GM12875 (cell line): ENCODE measurements at regions not wholly inside any gene's neighbourhood (a gene's known extent, or its start where the extent isn't known, plus 50 kb on each side); places are given as distances from the start of the nearest gene placed in this dataset.

Source experiments
- H3K4me3 ChIP-seq: one replicate; pipeline ENCODE4 v1.5.1; 2011; ENCODE audit warnings: low read depth, low read length, control low read depth
- TF ChIP-seq, protein P1 (sequence below): IDR thresholded peaks from 2 replicates; pipeline ENCODE4 v1.5.1; 2011; ENCODE audit warnings: low read depth, mild to moderate bottlenecking, control low read depth, inconsistent platforms, low read length, moderate library complexity, borderline replicate concordance; ENCODE audit not compliant: insufficient read depth

DNA sequence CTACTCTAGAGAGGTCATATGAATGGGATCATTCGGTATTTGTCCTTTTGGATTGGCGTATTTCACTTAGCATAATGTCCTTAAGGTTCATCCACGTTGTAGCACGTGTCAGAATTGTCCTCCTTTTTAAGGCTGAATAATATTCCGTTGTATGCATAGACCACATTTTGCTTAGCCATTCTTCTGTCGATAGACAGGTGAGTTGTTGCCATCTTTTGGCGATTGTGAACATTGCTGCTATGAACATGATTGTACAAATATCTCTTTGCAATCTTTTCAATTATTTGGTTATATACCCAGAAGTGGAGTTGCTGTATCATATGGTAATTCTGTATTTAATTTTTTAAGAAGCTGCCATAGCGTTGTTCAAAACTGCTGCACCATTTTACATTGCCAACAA is 52.4 kb upstream of the GOLGA8J start:
- TF ChIP-seq, protein P1, sequence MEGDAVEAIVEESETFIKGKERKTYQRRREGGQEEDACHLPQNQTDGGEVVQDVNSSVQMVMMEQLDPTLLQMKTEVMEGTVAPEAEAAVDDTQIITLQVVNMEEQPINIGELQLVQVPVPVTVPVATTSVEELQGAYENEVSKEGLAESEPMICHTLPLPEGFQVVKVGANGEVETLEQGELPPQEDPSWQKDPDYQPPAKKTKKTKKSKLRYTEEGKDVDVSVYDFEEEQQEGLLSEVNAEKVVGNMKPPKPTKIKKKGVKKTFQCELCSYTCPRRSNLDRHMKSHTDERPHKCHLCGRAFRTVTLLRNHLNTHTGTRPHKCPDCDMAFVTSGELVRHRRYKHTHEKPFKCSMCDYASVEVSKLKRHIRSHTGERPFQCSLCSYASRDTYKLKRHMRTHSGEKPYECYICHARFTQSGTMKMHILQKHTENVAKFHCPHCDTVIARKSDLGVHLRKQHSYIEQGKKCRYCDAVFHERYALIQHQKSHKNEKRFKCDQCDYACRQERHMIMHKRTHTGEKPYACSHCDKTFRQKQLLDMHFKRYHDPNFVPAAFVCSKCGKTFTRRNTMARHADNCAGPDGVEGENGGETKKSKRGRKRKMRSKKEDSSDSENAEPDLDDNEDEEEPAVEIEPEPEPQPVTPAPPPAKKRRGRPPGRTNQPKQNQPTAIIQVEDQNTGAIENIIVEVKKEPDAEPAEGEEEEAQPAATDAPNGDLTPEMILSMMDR: no peak
- H3K4me3 ChIP-seq: no peak overlapping the region

DNA sequence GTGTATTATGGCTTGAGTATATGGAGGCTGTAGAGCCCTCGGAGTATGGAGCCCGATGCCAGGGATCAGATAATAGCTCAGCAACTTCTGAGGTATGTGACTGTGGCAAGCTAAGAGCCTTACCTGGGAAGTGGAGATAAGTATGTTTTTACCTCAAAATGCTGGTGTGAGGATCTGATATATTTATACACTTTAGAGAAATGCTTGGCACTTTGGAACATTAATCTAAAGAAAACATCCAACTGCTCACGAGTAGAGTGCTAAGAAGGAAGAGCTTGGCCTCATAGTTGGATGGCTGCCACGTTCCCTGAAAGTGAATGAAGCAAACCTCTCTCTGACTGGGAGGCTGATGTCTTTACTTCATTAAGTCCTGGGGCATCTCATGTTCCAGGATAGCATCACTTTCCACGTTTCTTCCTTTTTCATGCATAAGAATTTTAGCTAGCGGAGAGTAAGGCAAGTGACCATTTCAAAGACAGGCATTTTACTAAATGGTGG is 58.9 kb upstream of the GOLGA8J start:
- TF ChIP-seq, protein P1: no peak
- no peak overlapping the region for H3K4me3 ChIP-seq

DNA sequence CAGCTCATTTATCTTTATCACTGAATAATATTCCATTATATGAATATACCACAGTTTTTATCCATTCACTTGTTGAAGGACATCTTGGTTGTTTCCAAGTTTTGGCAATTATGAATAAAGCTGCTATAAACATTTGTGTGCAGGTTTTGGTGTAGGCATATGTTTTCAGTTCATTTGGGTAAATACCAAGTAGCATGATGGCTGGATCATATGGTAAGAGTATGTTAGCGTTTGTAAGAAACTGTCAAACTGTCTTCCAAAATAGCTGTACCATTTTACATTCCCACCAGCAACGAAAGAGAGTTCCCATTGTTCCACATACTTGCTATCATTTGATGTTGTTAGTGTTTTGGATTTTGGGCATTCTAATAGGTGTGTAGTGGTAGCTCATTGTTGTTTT is 72.0 kb upstream of the GOLGA8J start:
- TF ChIP-seq, protein P1: no peak
- no peak overlapping the region for H3K4me3 ChIP-seq

DNA sequence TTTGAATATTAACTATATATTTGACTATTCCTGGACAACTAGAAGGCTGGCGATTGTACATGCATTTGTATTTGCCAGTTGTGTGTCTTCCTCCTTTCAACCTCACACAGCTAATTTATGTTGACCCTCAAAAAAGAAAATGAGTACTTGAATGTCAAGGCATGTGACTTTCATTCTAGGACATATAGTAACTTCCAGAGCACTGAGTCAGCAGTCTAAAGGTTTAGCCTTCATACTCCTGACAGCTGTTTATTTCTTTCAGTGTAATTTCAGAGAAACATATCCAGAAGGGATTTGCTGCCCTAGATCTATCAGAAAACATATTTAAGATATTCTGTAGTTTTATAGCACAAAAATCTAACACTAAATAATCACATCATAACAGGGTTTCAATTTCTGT is 74.6 kb upstream of the GOLGA8J start:
- H3K4me3 ChIP-seq: no peak overlapping the region
- TF ChIP-seq, protein P1: no peak

DNA sequence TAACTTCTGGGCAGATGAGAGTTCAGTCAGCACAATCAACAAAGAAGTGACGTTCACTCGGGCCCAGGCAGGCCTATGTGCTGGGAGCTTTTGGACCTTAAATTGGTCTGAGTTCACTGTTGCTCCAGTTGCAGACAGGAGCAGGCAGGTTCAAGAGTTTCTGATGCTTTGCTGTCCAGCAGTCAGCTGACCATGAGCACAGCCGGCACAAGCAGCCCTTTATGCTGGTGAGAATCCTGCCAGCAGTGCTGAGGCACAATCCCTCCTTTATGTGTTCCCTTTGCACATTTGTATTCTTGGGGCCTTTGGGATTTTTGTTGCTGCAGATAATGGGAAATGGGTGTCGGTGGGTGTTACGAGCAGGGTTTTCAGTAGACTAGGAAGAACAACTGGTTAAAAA is 81.2 kb upstream of the GOLGA8J start:
- no peak overlapping the region for H3K4me3 ChIP-seq
- TF ChIP-seq, protein P1: no peak

DNA sequence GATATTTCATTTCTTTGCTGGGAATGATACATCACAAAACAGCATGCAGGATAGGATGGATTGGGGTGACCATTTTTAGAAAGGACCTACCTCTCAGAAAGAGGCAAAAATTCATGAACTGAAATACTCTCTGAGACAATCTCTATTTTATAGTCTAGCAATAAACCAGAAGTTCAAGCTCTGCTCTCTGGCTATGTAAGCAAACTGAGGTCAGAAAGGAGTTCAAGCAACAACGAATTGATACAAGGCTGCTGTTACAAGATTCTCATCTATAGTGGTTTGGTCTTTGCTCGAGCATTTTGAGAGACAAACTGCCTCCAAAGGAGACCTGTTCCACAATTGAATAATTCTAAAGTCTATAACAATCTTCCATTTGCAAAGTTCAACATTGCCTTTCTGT is 84.7 kb upstream of the GOLGA8J start:
- TF ChIP-seq, protein P1: no peak
- H3K4me3 ChIP-seq: no peak overlapping the region

DNA sequence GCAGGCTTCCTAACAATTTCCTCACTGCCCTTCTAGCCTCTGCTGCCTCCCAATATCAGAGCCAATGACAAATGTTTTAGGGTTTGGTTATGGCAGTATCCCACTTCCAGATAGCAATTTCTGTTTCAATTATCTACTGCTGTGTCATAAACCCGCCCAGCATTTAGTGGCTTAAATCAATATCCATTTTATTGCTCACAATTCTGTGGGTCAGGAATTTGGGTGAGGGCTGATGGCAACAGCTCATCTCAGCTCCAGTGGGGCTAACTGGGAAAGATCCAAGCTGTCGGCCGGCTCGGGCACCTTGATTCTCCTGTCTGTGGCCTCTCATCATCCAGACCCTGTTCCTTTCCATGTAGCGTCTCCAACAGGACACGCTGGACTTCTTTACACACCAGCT is 85.3 kb upstream of the GOLGA8J start:
- H3K4me3 ChIP-seq: no peak overlapping the region
- TF ChIP-seq, protein P1: no peak
